Esophagus squamous epithelium (tissue), 4 donors: ENCODE measurements at regions not wholly inside any gene's neighbourhood (a gene's known extent, or its start where the extent isn't known, plus 50 kb on each side); places are given as distances from the start of the nearest gene placed in this dataset.

Experiments used
- POLR2A ChIP-seq, 4 donors: fragments of 450-650 bp; IDR thresholded peaks; one replicate each; pipeline ENCODE4 v1.6.1; 2017; ENCODE audit warnings: antibody characterized with exemption in 4 of 4, mild to moderate bottlenecking in 4 of 4, moderate library complexity in 3 of 4
- TF ChIP-seq, protein P1 (sequence below), 6 experiments: fragments of 450-650 bp in 4 of 6; fragments of 200-600 bp in 2 of 6; sonication (generic) in 2 of 6; IDR thresholded peaks; one replicate each; pipeline ENCODE4 v1.5.1; 2016 to 2019; ENCODE audit warnings: antibody characterized with exemption in 6 of 6, mild to moderate bottlenecking in 4 of 6, moderate library complexity in 4 of 6

DNA sequence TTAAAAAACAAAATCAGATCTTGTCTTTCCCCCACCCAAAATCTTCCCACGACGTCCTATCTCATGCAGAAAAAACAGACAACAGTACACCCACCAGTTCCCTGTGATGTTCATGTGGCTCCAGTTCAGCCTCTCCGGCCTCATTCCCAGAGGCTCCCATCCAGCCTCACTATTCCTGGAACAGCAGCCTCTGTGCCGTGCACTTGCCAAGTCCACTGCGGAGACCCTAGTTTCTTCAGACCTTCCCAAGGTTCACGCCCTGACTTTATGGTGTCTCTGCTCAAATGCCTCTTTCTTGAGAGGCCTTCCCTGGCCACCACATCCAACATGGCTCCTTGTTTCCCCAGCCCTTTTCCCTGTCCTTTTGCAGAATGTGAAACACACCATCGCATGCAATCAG, 106.3 kb upstream of the BACE2 start:
- TF ChIP-seq, protein P1, sequence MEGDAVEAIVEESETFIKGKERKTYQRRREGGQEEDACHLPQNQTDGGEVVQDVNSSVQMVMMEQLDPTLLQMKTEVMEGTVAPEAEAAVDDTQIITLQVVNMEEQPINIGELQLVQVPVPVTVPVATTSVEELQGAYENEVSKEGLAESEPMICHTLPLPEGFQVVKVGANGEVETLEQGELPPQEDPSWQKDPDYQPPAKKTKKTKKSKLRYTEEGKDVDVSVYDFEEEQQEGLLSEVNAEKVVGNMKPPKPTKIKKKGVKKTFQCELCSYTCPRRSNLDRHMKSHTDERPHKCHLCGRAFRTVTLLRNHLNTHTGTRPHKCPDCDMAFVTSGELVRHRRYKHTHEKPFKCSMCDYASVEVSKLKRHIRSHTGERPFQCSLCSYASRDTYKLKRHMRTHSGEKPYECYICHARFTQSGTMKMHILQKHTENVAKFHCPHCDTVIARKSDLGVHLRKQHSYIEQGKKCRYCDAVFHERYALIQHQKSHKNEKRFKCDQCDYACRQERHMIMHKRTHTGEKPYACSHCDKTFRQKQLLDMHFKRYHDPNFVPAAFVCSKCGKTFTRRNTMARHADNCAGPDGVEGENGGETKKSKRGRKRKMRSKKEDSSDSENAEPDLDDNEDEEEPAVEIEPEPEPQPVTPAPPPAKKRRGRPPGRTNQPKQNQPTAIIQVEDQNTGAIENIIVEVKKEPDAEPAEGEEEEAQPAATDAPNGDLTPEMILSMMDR (IDR thresholded peaks at IDR 0.05), result no peak
- TF ChIP-seq POLR2A (IDR thresholded peaks at IDR 0.05), result no peak
